ENCODE measurements at regions not wholly inside any gene's neighbourhood (a gene's known extent, or its start where the extent isn't known, plus 50 kb on each side); places are given as distances from the start of the nearest gene placed in this dataset.

- ChIA-PET POLR2A (no interaction called here), CTCF (interaction anchor here (1.0 to 3.3 kb wide), 5 partner anchors 14 to 120 kb away, joined by 3 to 17 read pairs (median 5); no protein-coding TSS in a partner anchor)
- peak overlapping the region; percentile 70 for H3K4me2 ChIP-seq
- no peaks in the 10 kb centered on the region for H3K36me3 ChIP-seq (replicated peaks in 1 of 2; ENCODE audit: control insufficient read depth in 1 of 2, insufficient read depth in 2 of 2, low read length in 1 of 2)
- no peak overlapping the region for H2AFZ ChIP-seq (ENCODE audit: low read depth)
- peak overlapping the region; percentile 57; the same call in 1 of the 2 replicates for H3K9ac ChIP-seq
- H3K27me3 ChIP-seq (ENCODE audit: insufficient read depth) = no peaks in the 10 kb centered on the region
- no peaks in the 10 kb centered on the region for H3K9me3 ChIP-seq
- H3K4me3 ChIP-seq (ENCODE audit: low read depth in 2 of 2, low read length in 1 of 2) = no peak overlapping the region
- WGBS (ENCODE audit: low lambda C conversion rate) = 95% methylated on average over 6 of the region's 6 CpGs
- H3K4me1 ChIP-seq (ENCODE audit: control insufficient read depth in 1 of 2, insufficient read depth in 2 of 2, low read depth in 1 of 2, low read length in 1 of 2) = peaks cover 14 to 47% of the 10 kb centered on the region in 2 experiments; a peak in 3 of 4 replicates
- DNase-seq = no peak
- peak overlapping the region; percentile 39 to 93; a peak in 3 of 4 replicates for H3K27ac ChIP-seq (ENCODE audit: low read depth in 2 of 2, low read length in 1 of 2)
- TF ChIP-seq RAD21 (IDR thresholded peaks at IDR 0.05; ENCODE audit: low read length) (no peak), EP300 (IDR thresholded peaks at IDR 0.05; ENCODE audit: borderline replicate concordance in 1 of 2, low read depth in 1 of 2, low read length in 1 of 2) (no peak), EZH2phosphoT487 (IDR thresholded peaks at IDR 0.05; ENCODE audit: borderline replicate concordance, low read depth) (no peak), CTCF (IDR thresholded peaks at IDR 0.05) (no peak), SIN3A (IDR thresholded peaks at IDR 0.05; ENCODE audit: borderline replicate concordance, low read depth, low read length) (no peak), TAF1 (IDR thresholded peaks at IDR 0.05; ENCODE audit: borderline replicate concordance, low read depth, low read length) (no peak), ZBTB33 (IDR thresholded peaks at IDR 0.05; ENCODE audit: borderline replicate concordance, low read depth) (no peak)
- H3K9me2 ChIP-seq = no peaks in the 10 kb centered on the region
- H3K79me2 ChIP-seq (ENCODE audit: insufficient read depth) = peaks cover 19% of the 10 kb centered on the region
- H3F3A ChIP-seq (replicated peaks; ENCODE audit: insufficient read depth) = peaks cover 34% of the 10 kb centered on the region
- no peaks in the 10 kb centered on the region for H4K20me1 ChIP-seq (ENCODE audit: insufficient read depth)
Observed at GRCh38 chr7:131626643-131627042, 70.2 kb upstream of the PODXL start.

GRCh38 chr7:131625817-131626372 lies 69.5 kb upstream of the PODXL start:
- Histone ChIP-seq H3K9me2 (no peaks in the 10 kb centered on the region), H3K9ac (peak overlapping the region; percentile 57), H3K27me3 (ENCODE audit: insufficient read depth) (no peaks in the 10 kb centered on the region), H3K4me3 (ENCODE audit: low read depth in 2 of 2, low read length in 1 of 2) (no peak overlapping the region), H3K79me2 (ENCODE audit: insufficient read depth) (peaks cover 16% of the 10 kb centered on the region), H3K27ac (ENCODE audit: low read depth in 2 of 2, low read length in 1 of 2) (peak overlapping the region; percentile 39 to 93; a peak in 3 of 4 replicates), H2AFZ (ENCODE audit: low read depth) (peak overlapping the region; percentile 58), H4K20me1 (ENCODE audit: insufficient read depth) (no peaks in the 10 kb centered on the region), H3K4me2 (peak overlapping the region; percentile 70), H3K9me3 (no peaks in the 10 kb centered on the region), H3K36me3 (replicated peaks in 1 of 2; ENCODE audit: control insufficient read depth in 1 of 2, insufficient read depth in 2 of 2, low read length in 1 of 2) (no peaks in the 10 kb centered on the region), H3K4me1 (ENCODE audit: control insufficient read depth in 1 of 2, insufficient read depth in 2 of 2, low read depth in 1 of 2, low read length in 1 of 2) (peaks cover 18 to 51% of the 10 kb centered on the region in 2 experiments; a peak in 3 of 4 replicates), H3F3A (replicated peaks; ENCODE audit: insufficient read depth) (peaks cover 41% of the 10 kb centered on the region)
- CTCF ChIA-PET = interaction anchor here (0.9 to 3.3 kb wide), 8 partner anchors 10 to 119 kb away, joined by 3 to 17 read pairs (median 5); no protein-coding TSS in a partner anchor
- DNase-seq = peak; percentile 56
- POLR2A ChIA-PET = interaction anchor here (1.5 kb wide), 1 partner anchor 11 kb away, joined by 4 read pairs; no protein-coding TSS in a partner anchor
- WGBS (ENCODE audit: low lambda C conversion rate) = 39% methylated on average over 6 of the region's 12 CpGs
- TF ChIP-seq RXRA (IDR thresholded peaks at IDR 0.05; ENCODE audit: borderline replicate concordance, low read depth) (peak; percentile 94), RFX5 (IDR thresholded peaks at IDR 0.05; ENCODE audit: low read length) (no peak), EP300 (IDR thresholded peaks at IDR 0.05; ENCODE audit: borderline replicate concordance in 1 of 2, low read depth in 1 of 2, low read length in 1 of 2) (peak in 1 of 2 experiments; percentile 97; a peak in 2 of 4 replicates), SMC3 (IDR thresholded peaks at IDR 0.05; ENCODE audit: low read depth, low read length) (0 out of 2 replicates have a peak, but pooled peaks have one; percentile 10), MAX (IDR thresholded peaks at IDR 0.05; ENCODE audit: low read depth) (peak; percentile 76), REST (IDR thresholded peaks at IDR 0.05; ENCODE audit: low read depth, low read length) (no peak), ZBTB33 (IDR thresholded peaks at IDR 0.05; ENCODE audit: borderline replicate concordance, low read depth) (peak; percentile 63; the same call in 1 of the 2 replicates), TAF1 (IDR thresholded peaks at IDR 0.05; ENCODE audit: borderline replicate concordance, low read depth, low read length) (0 out of 2 replicates have a peak, but pooled peaks have one; percentile 35), TCF12 (IDR thresholded peaks at IDR 0.05) (peak; percentile 92), YY1 (IDR thresholded peaks at IDR 0.05; ENCODE audit: low read depth) (peak; percentile 51; the same call in 1 of the 2 replicates)

All from SK-N-SH (cell line).